ENCODE measurements at regions not wholly inside any gene's neighbourhood (a gene's known extent, or its start where the extent isn't known, plus 50 kb on each side); places are given as distances from the start of the nearest gene placed in this dataset.

- peak; percentile 67 for DNase-seq (ENCODE audit: low spot score)
Measured at GRCh38 chr1:55974714-55975441, 604.5 kb downstream of the PLPP3 start.

GRCh38 chr1:55970526-55971110, 608.7 kb downstream of the PLPP3 start:
- peak; percentile 52 for DNase-seq (ENCODE audit: low spot score)

GRCh38 chr1:55969322-55969721, 610.0 kb downstream of the PLPP3 start:
- DNase-seq (ENCODE audit: low spot score), result no peak

GRCh38 chr1:55968661-55969060, 610.7 kb downstream of the PLPP3 start:
- DNase-seq (ENCODE audit: low spot score), result no peak

- peak; percentile 8 for DNase-seq (ENCODE audit: low spot score)
Measured at GRCh38 chr1:55965981-55966461, 613.3 kb downstream of the PLPP3 start.

GRCh38 chr1:55962472-55962871, 616.9 kb downstream of the PLPP3 start:
- no peak for DNase-seq (ENCODE audit: low spot score)

GRCh38 chr1:55959136-55959548, 620.2 kb downstream of the PLPP3 start:
- DNase-seq (ENCODE audit: low spot score), result no peak

GRCh38 chr1:55958498-55958897, 620.9 kb downstream of the PLPP3 start:
- no peak for DNase-seq (ENCODE audit: low spot score)

- peak; percentile 13 for DNase-seq (ENCODE audit: low spot score)
Measured at GRCh38 chr1:55957276-55957675, 622.1 kb downstream of the PLPP3 start.

- peak; percentile 51 for DNase-seq (ENCODE audit: low spot score)
Measured at GRCh38 chr1:55955016-55955621, 624.2 kb downstream of the PLPP3 start.

GRCh38 chr1:55951291-55951690, 628.1 kb downstream of the PLPP3 start:
- no peak for DNase-seq (ENCODE audit: low spot score)

- no peak for DNase-seq (ENCODE audit: low spot score)
Measured at GRCh38 chr1:55947446-55947845, 631.9 kb downstream of the PLPP3 start.

- no peak for DNase-seq (ENCODE audit: low spot score)
Measured at GRCh38 chr1:55943721-55944435, 635.5 kb downstream of the PLPP3 start.

GRCh38 chr1:55943012-55943411, 636.4 kb downstream of the PLPP3 start:
- DNase-seq (ENCODE audit: low spot score), result no peak

GRCh38 chr1:55939866-55940265, 639.5 kb downstream of the PLPP3 start:
- no peak for DNase-seq (ENCODE audit: low spot score)

GRCh38 chr1:55938861-55939260, 640.5 kb downstream of the PLPP3 start:
- no peak for DNase-seq (ENCODE audit: low spot score)

- DNase-seq (ENCODE audit: low spot score), result no peak
Measured at GRCh38 chr1:55938376-55938850, 641.0 kb downstream of the PLPP3 start.

- no peak for DNase-seq (ENCODE audit: low spot score)
Measured at GRCh38 chr1:55937840-55938375, 641.5 kb downstream of the PLPP3 start.

GRCh38 chr1:55935236-55935635, 644.1 kb downstream of the PLPP3 start:
- no peak for DNase-seq (ENCODE audit: low spot score)

GRCh38 chr1:55932402-55932801, 647.0 kb downstream of the PLPP3 start:
- DNase-seq (ENCODE audit: low spot score), result no peak

GRCh38 chr1:55931081-55931940, 648.1 kb downstream of the PLPP3 start:
- DNase-seq (ENCODE audit: low spot score), result peak; percentile 17

All from GM03348 (cell line).